ENCODE measurements at regions not wholly inside any gene's neighbourhood (a gene's known extent, or its start where the extent isn't known, plus 50 kb on each side); places are given as distances from the start of the nearest gene placed in this dataset.

GRCh38 chr1:244128591-244129383 lies 77.7 kb downstream of the ZBTB18 start:
- no peak for TF ChIP-seq CTCF (IDR thresholded peaks at IDR 0.05)
- H3K4me1 ChIP-seq = no peaks in the 10 kb centered on the region
- H3K9me3 ChIP-seq = peaks cover 8% of the 10 kb centered on the region
- H3K4me3 ChIP-seq = no peak overlapping the region
- 52 to 55% (median 53%) methylated on average over 6 of the region's 6 CpGs for WGBS, 3 donors
- intact Hi-C loops (cut with DNase I) = no loop called here
- H3K36me3 ChIP-seq (ENCODE audit: insufficient read depth in 1 of 2, low read depth in 1 of 2) = no peaks in the 10 kb centered on the region
- H3K27ac ChIP-seq = no peak overlapping the region
- no peaks in the 10 kb centered on the region for H3K27me3 ChIP-seq (ENCODE audit: insufficient read depth in 3 of 3, low read length in 2 of 3)
- ATAC-seq = no peak
- no peak for DNase-seq

- H3K27me3 ChIP-seq (ENCODE audit: insufficient read depth in 3 of 3, low read length in 2 of 3) = no peaks in the 10 kb centered on the region
- no peak overlapping the region for H3K27ac ChIP-seq
- intact Hi-C loops (cut with DNase I) = loop anchor here in 1 of 2 donors (5.0 kb wide), 1 partner anchor 45 kb away; no protein-coding TSS in a partner anchor
- no peak for DNase-seq
- H3K4me3 ChIP-seq = no peak overlapping the region
- no peaks in the 10 kb centered on the region for H3K4me1 ChIP-seq
- peaks cover 2% of the 10 kb centered on the region for H3K9me3 ChIP-seq
- no peak for TF ChIP-seq CTCF (IDR thresholded peaks at IDR 0.05)
- ATAC-seq = no peak
- no peaks in the 10 kb centered on the region for H3K36me3 ChIP-seq (ENCODE audit: insufficient read depth in 1 of 2, low read depth in 1 of 2)
- WGBS, 3 donors = 55 to 65% (median 56%) methylated on average over 2 of the region's 2 CpGs
Observed at GRCh38 chr1:244137276-244137675, 86.2 kb downstream of the ZBTB18 start.

- DNase-seq = no peak
Observed at GRCh38 chr1:244137725-244138124, 86.6 kb downstream of the ZBTB18 start.

GRCh38 chr1:244138399-244138798 lies 87.3 kb downstream of the ZBTB18 start:
- intact Hi-C loops (cut with DNase I) = loop anchor here in 1 of 2 donors (5.0 kb wide), 1 partner anchor 46 kb away; no protein-coding TSS in a partner anchor
- H3K4me1 ChIP-seq = no peaks in the 10 kb centered on the region
- peak overlapping the region; percentile 46 for H3K27ac ChIP-seq
- peak in 1 of 4 donors; percentile 41 for ATAC-seq
- no peaks in the 10 kb centered on the region for H3K36me3 ChIP-seq (ENCODE audit: insufficient read depth in 1 of 2, low read depth in 1 of 2)
- no peak for TF ChIP-seq CTCF (IDR thresholded peaks at IDR 0.05)
- H3K9me3 ChIP-seq = no peaks in the 10 kb centered on the region
- 63 to 79% (median 77%) methylated on average over 7 of the region's 7 CpGs for WGBS, 3 donors
- H3K4me3 ChIP-seq = no peak overlapping the region
- H3K27me3 ChIP-seq (ENCODE audit: insufficient read depth in 3 of 3, low read length in 2 of 3) = no peaks in the 10 kb centered on the region
- no peak for DNase-seq

More at GRCh38 chr1:244137725-244138124, 86.6 kb downstream of the ZBTB18 start:
- Histone ChIP-seq H3K36me3 (ENCODE audit: insufficient read depth in 1 of 2, low read depth in 1 of 2) (no peaks in the 10 kb centered on the region), H3K27me3 (ENCODE audit: insufficient read depth in 3 of 3, low read length in 2 of 3) (no peaks in the 10 kb centered on the region), H3K4me1 (no peaks in the 10 kb centered on the region), H3K27ac (peak overlapping the region; percentile 46), H3K9me3 (no peaks in the 10 kb centered on the region), H3K4me3 (no peak overlapping the region)
- 72 to 83% (median 81%) methylated on average over 6 of the region's 6 CpGs for WGBS, 3 donors
- no peak for TF ChIP-seq CTCF (IDR thresholded peaks at IDR 0.05)
- ATAC-seq = no peak
- intact Hi-C loops (cut with DNase I) = loop anchor here in 1 of 2 donors (5.0 kb wide), 1 partner anchor 45 kb away; no protein-coding TSS in a partner anchor
